Omental fat pad (tissue), 3 donors: ENCODE measurements at regions not wholly inside any gene's neighbourhood (a gene's known extent, or its start where the extent isn't known, plus 50 kb on each side); places are given as distances from the start of the nearest gene placed in this dataset.

Source experiments
- ATAC-seq: fragments of 150-250 bp; one replicate; pipeline ENCODE4 v1.9.1; 2016; ENCODE audit warnings: mild to moderate bottlenecking, moderate library complexity; ENCODE audit not compliant: low FRiP score
- DNase-seq: peaks from one replicate; pipeline ENCODE4 v3.0.0-alpha.2; 2019; ENCODE audit warnings: low spot score
- TF ChIP-seq, protein P1 (sequence below), 3 donors: fragments of 450-650 bp; IDR thresholded peaks; one replicate each; pipeline ENCODE4 v1.5.1; 2016 to 2017; ENCODE audit warnings: antibody characterized with exemption in 3 of 3, mild to moderate bottlenecking in 3 of 3, moderate library complexity in 2 of 3

DNA sequence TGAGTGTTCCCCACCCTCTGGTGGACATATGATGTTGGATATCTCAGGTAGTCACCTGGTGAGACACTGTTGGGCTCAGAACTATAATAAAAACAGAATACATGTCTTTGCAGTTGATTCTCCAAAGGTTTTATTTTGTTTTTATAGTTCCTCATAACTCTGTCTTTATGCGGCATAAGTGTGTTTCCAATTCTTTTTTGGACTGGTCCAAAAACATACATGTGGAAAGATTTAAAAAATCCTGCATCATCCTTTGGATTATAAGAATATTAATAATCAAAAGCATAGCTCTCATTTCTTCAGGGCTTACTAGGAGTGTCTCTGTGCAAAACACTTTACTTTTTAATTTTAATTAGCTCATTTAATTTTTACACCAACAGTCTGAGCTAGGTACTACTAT is 71.0 kb upstream of the ANKRD34C start:
- ATAC-seq (no peak), DNase-seq (no peak)
- TF ChIP-seq, protein P1, sequence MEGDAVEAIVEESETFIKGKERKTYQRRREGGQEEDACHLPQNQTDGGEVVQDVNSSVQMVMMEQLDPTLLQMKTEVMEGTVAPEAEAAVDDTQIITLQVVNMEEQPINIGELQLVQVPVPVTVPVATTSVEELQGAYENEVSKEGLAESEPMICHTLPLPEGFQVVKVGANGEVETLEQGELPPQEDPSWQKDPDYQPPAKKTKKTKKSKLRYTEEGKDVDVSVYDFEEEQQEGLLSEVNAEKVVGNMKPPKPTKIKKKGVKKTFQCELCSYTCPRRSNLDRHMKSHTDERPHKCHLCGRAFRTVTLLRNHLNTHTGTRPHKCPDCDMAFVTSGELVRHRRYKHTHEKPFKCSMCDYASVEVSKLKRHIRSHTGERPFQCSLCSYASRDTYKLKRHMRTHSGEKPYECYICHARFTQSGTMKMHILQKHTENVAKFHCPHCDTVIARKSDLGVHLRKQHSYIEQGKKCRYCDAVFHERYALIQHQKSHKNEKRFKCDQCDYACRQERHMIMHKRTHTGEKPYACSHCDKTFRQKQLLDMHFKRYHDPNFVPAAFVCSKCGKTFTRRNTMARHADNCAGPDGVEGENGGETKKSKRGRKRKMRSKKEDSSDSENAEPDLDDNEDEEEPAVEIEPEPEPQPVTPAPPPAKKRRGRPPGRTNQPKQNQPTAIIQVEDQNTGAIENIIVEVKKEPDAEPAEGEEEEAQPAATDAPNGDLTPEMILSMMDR (IDR thresholded peaks at IDR 0.05) = no peak

GRCh38 chr15:79209690-79210089 is 72.8 kb upstream of the ANKRD34C start:
- ATAC-seq (no peak), DNase-seq (no peak)
- TF ChIP-seq, protein P1 (IDR thresholded peaks at IDR 0.05) = no peak

DNA sequence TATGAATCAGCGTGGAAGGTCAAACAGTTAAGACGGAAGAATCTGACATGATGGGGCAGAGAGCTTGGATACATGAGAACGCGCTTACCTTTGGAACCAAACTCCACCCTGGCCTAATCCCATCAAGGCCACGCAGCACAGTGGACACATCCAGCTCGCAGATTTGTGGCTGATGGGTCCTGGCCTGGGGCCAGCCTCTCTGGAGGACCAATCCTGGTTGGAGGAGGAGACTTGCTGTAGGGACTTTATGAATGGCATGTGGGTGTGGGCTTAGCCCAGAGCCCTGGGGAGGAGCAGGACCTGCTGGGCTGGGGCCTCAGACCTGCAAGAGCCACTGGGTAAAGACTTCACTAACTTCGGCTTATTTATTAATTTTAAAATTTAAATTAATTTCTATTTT is 73.4 kb upstream of the ANKRD34C start:
- ATAC-seq = no peak
- DNase-seq = no peak
- TF ChIP-seq, protein P1 (IDR thresholded peaks at IDR 0.05) = no peak

GRCh38 chr15:79208179-79208578 is 74.3 kb upstream of the ANKRD34C start:
- TF ChIP-seq, protein P1 (IDR thresholded peaks at IDR 0.05) = no peak
- no peak for ATAC-seq
- DNase-seq = no peak

- TF ChIP-seq, protein P1 (IDR thresholded peaks at IDR 0.05) = no peak
- ATAC-seq = no peak
- DNase-seq = no peak
These were observed 75.6 kb upstream of the ANKRD34C start for GRCh38 chr15:79206940-79207339.

GRCh38 chr15:79204886-79205675 is 77.4 kb upstream of the ANKRD34C start:
- no peak for ATAC-seq
- TF ChIP-seq, protein P1 (IDR thresholded peaks at IDR 0.05) = no peak
- no peak for DNase-seq

DNA sequence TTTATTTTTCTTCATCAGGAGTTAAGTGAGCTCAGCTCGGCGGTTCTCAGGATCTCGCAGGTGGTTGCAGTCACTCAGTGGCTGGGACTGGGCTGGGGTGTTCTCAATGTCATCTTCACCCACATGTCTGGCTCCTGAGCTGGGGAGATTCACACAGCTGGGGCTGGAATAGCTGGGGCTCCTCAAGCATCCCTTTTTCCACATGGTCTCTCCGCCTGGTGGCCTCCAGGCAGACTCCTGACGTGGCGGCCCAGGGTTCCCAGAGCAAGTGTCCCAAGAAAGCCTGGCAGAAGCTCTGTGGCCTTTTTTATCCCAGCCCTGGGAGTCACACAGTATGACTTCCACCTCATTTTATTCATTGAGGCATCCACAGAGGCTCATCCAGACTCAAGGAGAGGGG is 84.1 kb upstream of the ANKRD34C start:
- DNase-seq (no peak), ATAC-seq (no peak)
- TF ChIP-seq, protein P1 (IDR thresholded peaks at IDR 0.05) = no peak
